GM18517 (cell line): ENCODE measurements at regions not wholly inside any gene's neighbourhood (a gene's known extent, or its start where the extent isn't known, plus 50 kb on each side); places are given as distances from the start of the nearest gene placed in this dataset.
"Not testable (repeated sequence)": the region's sequence is repeated elsewhere in the genome, so short reads cannot be mapped to it uniquely, and the experiment has no call there.

Experiments
- ATAC-seq: cut with Tn5 transposase; IDR thresholded peaks from one replicate; pipeline ENCODE4 v1.9.1; 2021; ENCODE audit warnings: mild to moderate bottlenecking, moderate library complexity; ENCODE audit not compliant: unreplicated experiment

DNA sequence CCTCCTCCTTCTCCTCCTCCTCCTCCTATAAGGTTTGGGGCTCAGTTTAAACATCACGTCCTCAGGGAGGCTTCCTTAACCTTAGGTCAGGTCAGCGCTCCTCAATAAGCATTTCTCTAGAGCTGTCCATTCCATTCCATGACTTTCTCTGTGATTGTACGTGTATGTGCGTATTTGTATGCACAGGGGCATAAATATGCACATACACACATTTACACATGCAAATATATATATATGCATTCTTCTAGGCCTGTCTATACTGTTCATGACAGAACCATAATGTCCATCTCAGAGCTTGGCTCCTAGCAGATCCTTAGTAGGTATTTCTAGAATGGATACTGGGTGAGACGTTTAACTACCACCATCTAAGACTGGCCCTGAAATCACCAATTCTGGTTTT, 258.6 kb downstream of the STIM2 start:
- no peak for ATAC-seq

DNA sequence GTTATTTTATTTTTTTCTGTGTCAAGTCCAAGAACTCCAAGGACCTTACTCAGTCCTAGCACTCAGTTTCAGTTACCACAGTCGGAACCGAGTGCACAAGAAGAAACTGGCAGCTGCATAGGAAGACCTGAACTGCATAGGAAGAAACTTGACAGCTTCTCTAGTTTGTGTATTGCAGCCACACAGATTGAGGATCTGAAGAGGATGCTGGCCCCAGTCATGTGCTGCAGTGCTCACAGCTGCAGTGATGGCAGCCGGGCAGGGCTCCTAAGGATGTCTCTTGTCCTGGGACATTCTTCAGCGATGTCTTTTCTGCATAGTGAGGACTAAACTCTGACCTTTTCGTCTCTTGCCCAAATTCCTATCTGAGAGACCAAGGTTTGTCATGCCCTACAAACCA, 261.2 kb downstream of the STIM2 start:
- no peak for ATAC-seq

DNA sequence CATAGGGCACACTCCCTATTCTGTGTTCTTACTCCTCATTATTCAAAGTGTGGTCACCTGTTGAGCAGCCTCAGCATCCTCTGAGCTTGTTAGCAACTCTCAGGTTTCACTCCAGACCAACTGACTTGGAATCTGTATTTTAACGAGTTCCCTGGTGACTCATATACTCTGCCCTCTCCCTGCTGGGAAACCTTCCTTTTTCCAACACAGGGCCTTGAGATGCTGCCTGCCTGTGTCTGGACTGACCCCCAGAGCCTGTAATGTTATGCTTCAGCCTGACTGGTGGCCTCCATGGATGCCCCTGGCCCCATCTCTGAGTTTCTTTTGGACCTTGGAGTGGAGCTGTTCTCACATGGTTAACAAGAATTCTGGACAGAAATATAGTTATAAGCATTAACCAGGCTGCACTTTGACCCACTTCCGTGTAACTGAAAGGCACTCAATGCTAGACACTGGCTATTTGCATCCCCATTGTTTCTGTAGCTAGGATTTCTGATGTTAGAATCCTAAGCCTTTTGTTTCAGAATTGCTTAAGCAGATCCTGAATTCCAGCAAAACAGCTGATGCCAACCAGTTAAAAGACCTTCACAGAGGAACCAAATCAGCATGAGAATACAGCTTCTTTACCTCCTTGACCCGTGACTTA, 262.6 kb downstream of the STIM2 start:
- ATAC-seq = no peak

GRCh38 chr4:27123769-27124124, 263.1 kb downstream of the STIM2 start:
- no peak for ATAC-seq

DNA sequence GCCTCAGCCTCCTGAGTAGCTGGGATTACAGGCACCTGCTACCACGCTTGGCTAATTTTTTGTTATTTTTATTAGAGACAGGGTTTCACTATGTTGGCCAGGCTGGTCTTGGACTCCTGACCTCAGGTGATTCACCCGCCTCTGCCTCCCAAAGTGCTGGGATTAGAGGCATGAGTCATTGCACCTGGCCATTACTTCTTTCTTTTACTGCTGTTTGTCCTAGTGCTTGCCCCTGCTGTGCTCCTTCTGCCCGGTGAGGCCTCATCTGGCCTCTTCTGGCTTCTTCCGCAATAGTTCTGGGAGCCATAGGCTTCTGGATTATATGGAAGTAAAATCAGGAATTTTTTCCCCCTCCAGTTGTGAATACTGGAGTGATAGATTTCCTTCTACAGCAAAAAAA, 266.3 kb downstream of the STIM2 start:
- ATAC-seq = not testable (repeated sequence)

GRCh38 chr4:27128443-27128842, 267.8 kb downstream of the STIM2 start:
- ATAC-seq = no peak

GRCh38 chr4:27129871-27130366, 269.3 kb downstream of the STIM2 start:
- no peak for ATAC-seq

DNA sequence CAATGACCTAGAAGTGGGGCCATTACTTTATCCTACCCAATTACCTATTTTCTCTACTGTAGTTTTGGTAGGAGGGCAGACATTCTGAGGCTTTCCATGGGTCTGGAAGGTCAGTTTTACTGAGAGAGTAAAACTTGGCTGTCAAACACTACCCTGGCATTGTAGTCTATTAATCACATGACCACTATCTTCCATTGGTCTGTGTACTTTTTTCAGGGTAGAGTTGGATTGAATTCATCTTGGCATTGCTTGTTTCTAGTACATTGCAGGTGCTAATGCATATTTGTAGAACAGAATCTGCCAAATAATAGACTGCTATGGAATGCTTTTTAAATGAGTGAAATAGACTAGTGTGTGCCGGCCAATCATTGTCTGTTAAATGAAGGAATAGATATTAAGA, 271.9 kb downstream of the STIM2 start:
- no peak for ATAC-seq

GRCh38 chr4:27140486-27140885, 279.8 kb downstream of the STIM2 start:
- ATAC-seq = no peak

DNA sequence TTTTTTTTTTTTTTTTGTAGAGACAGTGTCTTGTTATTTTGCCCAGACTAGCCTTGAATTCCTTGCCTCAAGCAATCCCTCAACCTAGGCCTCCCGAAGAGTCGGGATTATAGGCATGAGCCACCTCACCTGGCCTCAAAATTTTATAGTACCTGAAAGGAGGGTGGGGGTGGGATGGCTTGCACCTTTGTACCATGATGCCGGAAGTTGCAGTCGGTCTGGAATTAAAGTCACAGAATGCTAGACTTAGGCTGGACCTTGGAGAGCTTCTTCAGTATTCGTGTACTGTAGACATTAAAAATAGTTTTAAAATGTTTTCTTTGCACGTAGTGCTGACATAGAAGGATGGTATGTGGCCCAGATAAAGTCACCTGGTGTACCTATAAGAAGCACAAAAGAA, 280.9 kb downstream of the STIM2 start:
- no peak for ATAC-seq

GRCh38 chr4:27142841-27143240, 282.2 kb downstream of the STIM2 start:
- ATAC-seq = no peak

- no peak for ATAC-seq
Observed at GRCh38 chr4:27145597-27145996, 285.0 kb downstream of the STIM2 start.

GRCh38 chr4:27148211-27148895, 287.7 kb downstream of the STIM2 start:
- no peak for ATAC-seq

GRCh38 chr4:27149541-27150212, 289.0 kb downstream of the STIM2 start:
- no peak for ATAC-seq

GRCh38 chr4:27152703-27153102, 292.1 kb downstream of the STIM2 start:
- no peak for ATAC-seq

GRCh38 chr4:27154706-27155105, 294.1 kb downstream of the STIM2 start:
- ATAC-seq = no peak

GRCh38 chr4:27161191-27161590, 300.6 kb downstream of the STIM2 start:
- ATAC-seq = no peak

DNA sequence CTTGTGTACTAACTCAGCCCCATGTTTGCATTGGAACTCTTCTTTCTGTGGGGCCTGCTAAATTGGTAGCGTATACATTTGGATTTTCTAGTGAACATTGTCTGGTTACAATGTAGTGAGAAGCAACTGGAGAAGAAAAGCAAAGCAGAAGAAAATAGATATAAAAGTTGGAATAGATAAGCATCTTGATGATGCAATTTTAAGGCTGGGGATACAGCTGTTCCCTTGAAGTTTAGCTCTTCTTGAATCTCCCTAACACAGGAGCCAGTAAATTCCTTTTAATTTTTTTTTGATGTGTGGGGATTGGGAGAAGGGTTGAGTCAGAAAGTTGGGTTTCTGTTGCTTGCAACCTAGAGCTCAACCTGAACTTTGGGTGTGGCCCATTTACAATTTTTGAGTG, 308.1 kb downstream of the STIM2 start:
- no peak for ATAC-seq

DNA sequence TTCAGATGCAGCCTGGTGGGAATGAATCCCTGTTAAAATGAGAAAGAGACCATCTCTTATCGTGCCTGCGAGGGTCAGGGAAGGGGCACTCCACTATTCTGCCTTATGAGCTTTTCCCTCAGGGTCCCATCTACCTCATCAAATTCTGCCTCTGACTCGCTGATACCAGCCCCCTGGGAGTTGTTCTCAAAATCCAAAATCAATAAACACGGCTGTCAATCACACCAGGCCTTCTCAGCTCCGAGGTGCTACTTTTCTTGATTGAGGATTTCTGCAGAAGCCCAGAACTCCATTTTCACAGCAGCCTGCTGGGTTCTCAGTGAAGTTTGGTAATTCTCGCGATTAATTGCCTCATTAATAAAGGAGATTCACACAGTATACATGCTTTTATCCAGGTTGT, 312.6 kb downstream of the STIM2 start:
- ATAC-seq = no peak

GRCh38 chr4:27176400-27176799, 315.8 kb downstream of the STIM2 start:
- no peak for ATAC-seq

GRCh38 chr4:27176881-27177280, 316.2 kb downstream of the STIM2 start:
- no peak for ATAC-seq

- no peak for ATAC-seq
Observed at GRCh38 chr4:27178061-27178460, 317.4 kb downstream of the STIM2 start.
